ENCODE measurements at regions not wholly inside any gene's neighbourhood (a gene's known extent, or its start where the extent isn't known, plus 50 kb on each side); places are given as distances from the start of the nearest gene placed in this dataset.

- ChIA-PET POLR2A (interaction anchor here (1.6 kb wide), 1 partner anchor 10 kb away, joined by 3 read pairs; no protein-coding TSS in a partner anchor), SMC1A (ENCODE audit: uncharacterized antibody, unreplicated experiment) (interaction anchor here (2.1 kb wide), 1 partner anchor 11 kb away, joined by 8 read pairs; no protein-coding TSS in a partner anchor), CTCF (interaction anchor here (1.1 to 1.2 kb wide), 2 partner anchors 34 to 36 kb away, joined by 3 to 5 read pairs; no protein-coding TSS in a partner anchor), RAD21 (ENCODE audit: unreplicated experiment) (interaction anchor here (0.5 kb wide), 1 partner anchor 203 kb away, joined by 3 read pairs; no protein-coding TSS in a partner anchor)
- no peak overlapping the region for H3K4me2 ChIP-seq (ENCODE audit: control insufficient read depth, insufficient read depth)
- FAIRE-seq (no peak), DNase-seq (ENCODE audit: low read depth, low spot score) (no peak), ATAC-seq (no peak)
- intact Hi-C loops (cut with micrococcal nuclease; ENCODE audit: unreplicated experiment), result no loop called here
- H3K79me2 ChIP-seq (ENCODE audit: control insufficient read depth, insufficient read depth, low read length), result no peaks in the 10 kb centered on the region
- H3K27ac ChIP-seq (ENCODE audit: control insufficient read depth, insufficient read depth), result no peak overlapping the region
- H2AFZ ChIP-seq (ENCODE audit: control insufficient read depth, low read depth, low read length), result no peak overlapping the region
- H3K9ac ChIP-seq (ENCODE audit: control insufficient read depth, insufficient read depth, low read length), result no peak overlapping the region
- H3K27me3 ChIP-seq (replicated peaks in 1 of 2; ENCODE audit: control insufficient read depth in 2 of 2, insufficient read depth in 2 of 2, low read length in 1 of 2), result no peaks in the 10 kb centered on the region
- no peaks in the 10 kb centered on the region for H4K20me1 ChIP-seq (ENCODE audit: control insufficient read depth, insufficient read depth)
- no peak overlapping the region for H3K4me3 ChIP-seq
- TF ChIP-seq BCL3 (IDR thresholded peaks at IDR 0.05; ENCODE audit: borderline replicate concordance, insufficient read depth, low read depth, low read length, poor library complexity, severe bottlenecking), result no peak
- no peak for TF ChIP-seq CEBPB (IDR thresholded peaks at IDR 0.05; ENCODE audit: borderline replicate concordance in 1 of 2, low read depth in 2 of 2, low read length in 2 of 2)
- TF ChIP-seq KDM1A (IDR thresholded peaks at IDR 0.05; ENCODE audit: borderline replicate concordance), result no peak
- TF ChIP-seq HDAC2 (IDR thresholded peaks at IDR 0.05), result no peak
- no peak for TF ChIP-seq JUND (IDR thresholded peaks at IDR 0.05; ENCODE audit: low read depth, low read length)
- TF ChIP-seq IKZF2 (IDR thresholded peaks at IDR 0.05), result no peak
- TF ChIP-seq ATF7 (IDR thresholded peaks at IDR 0.05; ENCODE audit: low read depth), result no peak
- no peak for TF ChIP-seq POLR2AphosphoS5 (IDR thresholded peaks at IDR 0.05; ENCODE audit: low read length)
- no peak for TF ChIP-seq ZNF207 (IDR thresholded peaks at IDR 0.05; ENCODE audit: borderline replicate concordance)
- no peak for TF ChIP-seq TBL1XR1 (IDR thresholded peaks at IDR 0.05; ENCODE audit: low read depth, low read length)
- TF ChIP-seq MYC (IDR thresholded peaks at IDR 0.05; ENCODE audit: insufficient read depth, insufficient read length, insufficient replicate concordance, low read length, severe bottlenecking), result no peak
- no peak for TF ChIP-seq NR2F1 (conservative IDR thresholded peaks at IDR 0.05)
- TF ChIP-seq RB1 (IDR thresholded peaks at IDR 0.05; ENCODE audit: borderline replicate concordance), result no peak
- no peak for TF ChIP-seq MAX (IDR thresholded peaks at IDR 0.05; ENCODE audit: low read depth, low read length)
- TF ChIP-seq CHD1 (IDR thresholded peaks at IDR 0.05; ENCODE audit: low read depth, low read length), result no peak
- TF ChIP-seq RFX5 (IDR thresholded peaks at IDR 0.05; ENCODE audit: low read depth, low read length), result no peak
- TF ChIP-seq BMI1 (IDR thresholded peaks at IDR 0.05; ENCODE audit: borderline replicate concordance), result no peak
- TF ChIP-seq HDGF (IDR thresholded peaks at IDR 0.05), result no peak
- in situ Hi-C loops (cut with MboI), result no loop called here
- H3K4me1 ChIP-seq (ENCODE audit: control insufficient read depth, insufficient read depth, low read length), result no peaks in the 10 kb centered on the region
- no TSS peak for BruUV-seq (replicated peaks)
- no peaks in the 10 kb centered on the region for H3K36me3 ChIP-seq (ENCODE audit: control insufficient read depth in 2 of 2, insufficient read depth in 2 of 2, low read length in 1 of 2)
- no peaks in the 10 kb centered on the region; the same call in 1 of the 3 replicates for H3K9me3 ChIP-seq (replicated peaks; ENCODE audit: control insufficient read depth, insufficient read depth, low read length)
These were observed 204.6 kb upstream of the INHBA start for GRCh38 chr7:41907444-41907843.
